ENCODE measurements at regions not wholly inside any gene's neighbourhood (a gene's known extent, or its start where the extent isn't known, plus 50 kb on each side); places are given as distances from the start of the nearest gene placed in this dataset.
"Not testable (repeated sequence)": the region's sequence is repeated elsewhere in the genome, so short reads cannot be mapped to it uniquely, and the experiment has no call there.

GRCh38 chr1:103457886-103458455 is 67.5 kb upstream of the RNPC3 start:
- DNase-seq (ENCODE audit: low spot score in 2 of 2): no peak
- no peak for TF ChIP-seq CTCF (IDR thresholded peaks at IDR 0.05)
- TF ChIP-seq POLR2A (IDR thresholded peaks at IDR 0.05): no peak
- intact Hi-C loops (cut with DNase I; ENCODE audit: low total_unique reads): no loop called here
- no peak overlapping the region for H3K4me3 ChIP-seq (ENCODE audit: low read depth, poor library complexity, severe bottlenecking)
- 81 to 84% methylated on average over 7 of the region's 7 CpGs for WGBS, 2 donors

- TF ChIP-seq CTCF (IDR thresholded peaks at IDR 0.05) (no peak), POLR2A (IDR thresholded peaks at IDR 0.05) (no peak)
- intact Hi-C loops (cut with DNase I; ENCODE audit: low total_unique reads): no loop called here
- H3K4me3 ChIP-seq (ENCODE audit: low read depth, poor library complexity, severe bottlenecking): no peak overlapping the region
- no peak for DNase-seq (ENCODE audit: low spot score in 2 of 2)
- WGBS, 2 donors: 50 to 58% methylated on average over 1 of the region's 1 CpG
Observed at GRCh38 chr1:103448560-103448959, 76.9 kb upstream of the RNPC3 start.

GRCh38 chr1:103447471-103447870 is 78.0 kb upstream of the RNPC3 start:
- 80 to 85% methylated on average over 1 of the region's 1 CpG for WGBS, 2 donors
- intact Hi-C loops (cut with DNase I; ENCODE audit: low total_unique reads): no loop called here
- no peak for TF ChIP-seq POLR2A (IDR thresholded peaks at IDR 0.05)
- no peak for TF ChIP-seq CTCF (IDR thresholded peaks at IDR 0.05)
- DNase-seq (ENCODE audit: low spot score in 2 of 2): no peak
- H3K4me3 ChIP-seq (ENCODE audit: low read depth, poor library complexity, severe bottlenecking): no peak overlapping the region

- no peak overlapping the region for H3K4me3 ChIP-seq (ENCODE audit: low read depth, poor library complexity, severe bottlenecking)
- intact Hi-C loops (cut with DNase I; ENCODE audit: low total_unique reads): no loop called here
- WGBS, 2 donors: 64 to 72% methylated on average over 3 of the region's 3 CpGs
- DNase-seq (ENCODE audit: low spot score in 2 of 2): no peak
- TF ChIP-seq POLR2A (IDR thresholded peaks at IDR 0.05) (no peak), CTCF (IDR thresholded peaks at IDR 0.05) (no peak)
Observed at GRCh38 chr1:103441342-103441741, 84.2 kb upstream of the RNPC3 start.

GRCh38 chr1:103436568-103437100 is 88.9 kb upstream of the RNPC3 start:
- H3K4me3 ChIP-seq (ENCODE audit: low read depth, poor library complexity, severe bottlenecking); DNase-seq (ENCODE audit: low spot score in 2 of 2); intact Hi-C loops (cut with DNase I; ENCODE audit: low total_unique reads): not testable (repeated sequence)
- 64 to 74% methylated on average over 4 of the region's 4 CpGs for WGBS, 2 donors

GRCh38 chr1:103435443-103435842 is 90.1 kb upstream of the RNPC3 start:
- H3K4me3 ChIP-seq (ENCODE audit: low read depth, poor library complexity, severe bottlenecking): no peak overlapping the region
- WGBS, 2 donors: 72 to 82% methylated on average over 1 of the region's 1 CpG
- no peak for TF ChIP-seq CTCF (IDR thresholded peaks at IDR 0.05)
- no peak for TF ChIP-seq POLR2A (IDR thresholded peaks at IDR 0.05)
- intact Hi-C loops (cut with DNase I; ENCODE audit: low total_unique reads): no loop called here
- no peak for DNase-seq (ENCODE audit: low spot score in 2 of 2)
